NOMO-1 (cell line): ENCODE measurements at regions not wholly inside any gene's neighbourhood (a gene's known extent, or its start where the extent isn't known, plus 50 kb on each side); places are given as distances from the start of the nearest gene placed in this dataset.
"Not testable (repeated sequence)": the region's sequence is repeated elsewhere in the genome, so short reads cannot be mapped to it uniquely, and the experiment has no call there.

Experiments used
- DNase-seq, 2 experiments: peaks; one replicate each; lab custom pipeline; 2025; ENCODE audit not compliant: unreplicated experiment in 2 of 2; lab: John Stamatoyannopoulos, UW

- no peak for DNase-seq
Measured at GRCh38 chr1:121566346-121566745, 381.6 kb downstream of the SRGAP2C start.

GRCh38 chr1:121569428-121569827 lies 384.7 kb downstream of the SRGAP2C start:
- no peak for DNase-seq

DNA sequence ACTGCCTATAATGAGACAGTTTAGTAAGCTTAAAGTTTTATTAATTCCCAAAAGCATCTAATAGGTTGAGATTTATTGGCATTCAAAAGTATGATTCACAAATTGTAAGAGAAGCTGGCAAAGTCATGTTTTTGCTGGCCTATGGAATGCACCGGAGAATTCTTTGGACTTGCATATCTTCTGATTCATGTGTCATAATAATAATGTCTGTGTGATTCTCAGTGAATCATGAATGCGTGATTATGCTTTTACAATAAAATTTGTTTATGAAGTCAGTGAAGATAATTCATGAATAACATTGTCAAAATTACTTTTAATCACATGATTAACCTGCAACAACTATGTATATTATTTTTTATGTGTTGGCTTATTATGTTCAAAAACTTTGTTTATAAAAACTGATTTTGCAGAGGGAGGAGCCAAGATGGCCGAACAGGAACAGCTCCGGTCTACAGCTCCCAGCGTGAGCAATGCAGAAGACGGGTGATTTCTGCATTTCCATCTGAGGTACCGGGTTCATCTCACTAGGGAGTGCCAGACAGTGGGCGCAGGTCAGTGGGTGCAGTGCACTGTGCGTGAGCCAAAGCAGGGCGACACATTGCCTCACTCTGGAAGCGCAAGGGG lies 389.2 kb downstream of the SRGAP2C start:
- not testable (repeated sequence) for DNase-seq

DNA sequence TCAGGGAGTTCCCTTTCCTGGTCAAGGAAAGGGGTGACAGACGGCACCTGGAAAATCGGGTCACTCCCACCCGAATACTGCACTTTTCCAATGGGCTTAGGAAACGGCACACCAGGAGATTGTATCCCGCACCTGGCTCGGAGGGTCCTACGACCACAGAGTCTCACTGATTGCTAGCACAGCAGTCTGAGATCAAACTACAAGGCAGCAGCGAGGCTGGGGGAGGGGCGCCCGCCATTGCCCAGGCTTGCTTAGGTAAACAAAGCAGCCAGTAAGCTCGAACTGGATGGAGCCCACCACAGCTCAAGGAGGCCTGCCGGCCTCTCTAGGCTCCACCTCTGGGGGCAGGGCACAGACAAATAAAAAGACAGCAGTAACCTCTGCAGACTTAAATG lies 389.7 kb downstream of the SRGAP2C start:
- DNase-seq = not testable (repeated sequence)

DNA sequence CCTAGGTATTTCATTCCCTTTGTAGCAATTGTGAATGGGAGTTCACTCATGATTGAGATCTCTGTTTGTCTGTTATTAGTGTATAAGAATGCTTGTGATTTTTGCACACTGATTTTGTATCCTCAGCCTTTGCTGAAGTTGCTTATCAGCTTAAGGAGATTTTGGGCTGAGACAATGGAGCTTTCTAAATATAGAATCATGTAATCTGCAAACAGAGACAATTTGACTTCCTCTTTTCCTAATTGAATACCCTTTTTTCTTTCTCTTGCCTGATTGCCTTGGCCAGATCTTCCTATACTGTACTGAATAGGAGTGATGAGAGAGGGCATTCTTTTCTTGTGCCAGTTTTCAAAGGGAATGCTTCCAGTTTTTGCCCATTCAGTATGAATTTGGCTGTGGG lies 398.1 kb downstream of the SRGAP2C start:
- DNase-seq = peak in 1 of 2 experiments; percentile 11

- DNase-seq = no peak
Measured at GRCh38 chr1:121586369-121587229, 401.8 kb downstream of the SRGAP2C start.

GRCh38 chr1:121587230-121587569 lies 402.4 kb downstream of the SRGAP2C start:
- DNase-seq = no peak

DNA sequence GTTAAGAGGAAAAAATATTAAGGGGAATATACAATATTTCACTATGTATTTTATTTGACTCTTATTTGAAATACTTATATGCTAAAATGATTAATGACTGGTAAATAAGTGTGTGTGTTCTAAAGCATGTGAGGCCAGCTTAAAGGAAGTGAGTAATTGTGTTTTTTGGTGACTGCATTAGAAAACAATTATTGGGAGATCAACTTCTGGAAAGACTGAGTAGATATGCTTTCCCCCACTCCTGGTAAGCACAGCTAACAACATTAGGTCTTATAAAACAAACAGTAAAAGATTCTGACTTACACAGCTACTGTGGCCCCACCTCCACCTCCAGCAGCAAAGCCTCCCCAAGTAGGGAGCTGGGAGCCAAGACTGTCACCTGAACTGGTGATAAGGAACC lies 403.0 kb downstream of the SRGAP2C start:
- no peak for DNase-seq

GRCh38 chr1:121594096-121594495 lies 409.3 kb downstream of the SRGAP2C start:
- no peak for DNase-seq

- DNase-seq = no peak
Measured at GRCh38 chr1:121595089-121595488, 410.3 kb downstream of the SRGAP2C start.

DNA sequence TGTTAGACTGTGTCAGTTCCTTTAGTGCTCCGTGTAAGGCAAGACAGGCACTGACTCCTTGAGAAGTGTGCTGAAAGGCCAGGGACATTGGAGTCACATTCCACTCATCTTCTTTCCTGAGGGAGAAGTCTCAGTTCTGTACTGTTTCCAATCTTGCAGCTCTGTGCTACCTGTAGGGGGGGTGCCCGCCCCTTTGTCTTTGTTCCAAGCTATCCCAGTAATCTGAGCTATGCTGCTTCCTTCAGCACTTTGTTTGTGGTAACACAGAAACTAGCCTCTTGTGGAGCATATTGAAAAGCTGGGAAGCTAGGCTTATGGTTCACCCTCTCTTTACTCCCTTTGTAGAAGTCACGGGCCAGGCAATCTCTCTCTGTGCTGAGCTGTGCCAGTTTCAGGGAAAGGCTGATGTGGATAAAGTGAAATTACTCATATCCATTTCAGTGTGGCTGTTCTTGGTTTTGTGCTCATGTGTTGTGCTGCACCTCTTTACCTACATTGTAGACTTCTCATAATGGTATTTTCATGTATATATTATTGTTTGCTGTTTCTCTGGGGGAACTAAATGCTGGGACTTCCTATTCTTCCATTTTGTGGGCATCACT lies 420.2 kb downstream of the SRGAP2C start:
- DNase-seq = not testable (repeated sequence)

DNA sequence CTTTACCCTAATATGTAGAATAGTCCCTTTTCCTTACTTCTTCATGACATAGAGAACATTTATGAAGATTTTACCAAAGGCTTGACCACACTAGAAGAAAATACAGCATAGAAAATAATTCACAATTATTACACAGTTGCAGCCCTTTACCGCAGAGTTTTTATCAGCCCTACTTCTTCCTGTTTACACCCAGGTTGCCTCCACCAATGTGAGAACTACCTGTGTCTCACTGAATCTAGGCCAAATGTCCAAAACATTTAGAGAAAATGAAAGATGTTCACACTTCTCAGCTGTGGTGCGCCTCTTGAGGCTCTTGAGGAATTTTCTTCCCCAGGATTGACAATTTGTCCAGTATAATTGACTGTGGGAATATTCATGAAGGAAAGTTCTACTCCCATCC lies 422.7 kb downstream of the SRGAP2C start:
- DNase-seq = not testable (repeated sequence)
